OCI-LY1 (cell line): ENCODE measurements at regions not wholly inside any gene's neighbourhood (a gene's known extent, or its start where the extent isn't known, plus 50 kb on each side); places are given as distances from the start of the nearest gene placed in this dataset.

ENCODE experiments used
- H2AFZ ChIP-seq: fragments of 200-600 bp; sonication (generic), shearing (Covaris generic); 2 replicates; pipeline ENCODE4 v1.6.0; 2014; ENCODE audit warnings: antibody characterized with exemption, mild to moderate bottlenecking, low read length
- H3F3A ChIP-seq: fragments of 200-600 bp; sonication (generic), shearing (Covaris generic); 2 replicates; pipeline ENCODE4 v1.6.0; 2014; ENCODE audit warnings: mild to moderate bottlenecking, antibody characterized with exemption, low read length, moderate library complexity; ENCODE audit not compliant: insufficient read depth
- H3K27ac ChIP-seq: fragments of 200-600 bp; sonication (generic); 2 replicates; pipeline ENCODE4 v1.5.1; 2014; ENCODE audit warnings: low read length, mixed run types, mild to moderate bottlenecking, low read depth; ENCODE audit not compliant: poor library complexity, severe bottlenecking
- H3K27me3 ChIP-seq: fragments of 200-600 bp; sonication (generic); 2 replicates; pipeline ENCODE4 v1.6.0; 2014; ENCODE audit warnings: antibody characterized with exemption, mild to moderate bottlenecking, low read length, moderate library complexity; ENCODE audit not compliant: insufficient read depth
- H3K36me3 ChIP-seq: fragments of 200-600 bp; sonication (generic); 2 replicates; pipeline ENCODE4 v1.6.1; 2014; ENCODE audit warnings: mild to moderate bottlenecking, antibody characterized with exemption, low read length, moderate library complexity, mixed read lengths; ENCODE audit not compliant: insufficient read depth
- H3K4me1 ChIP-seq: fragments of 200-600 bp; sonication (generic); 2 replicates; pipeline ENCODE4 v1.5.1; 2014; ENCODE audit warnings: mild to moderate bottlenecking, low read length, moderate library complexity; ENCODE audit not compliant: insufficient read depth, severe bottlenecking
- H3K4me2 ChIP-seq: fragments of 200-600 bp; sonication (generic), shearing (Covaris generic); 2 replicates; pipeline ENCODE4 v1.6.1; 2014; ENCODE audit warnings: low read length
- H3K4me3 ChIP-seq: fragments of 200-600 bp; sonication (generic); 2 replicates; pipeline ENCODE4 v1.5.1; 2014; ENCODE audit warnings: low read length, low read depth, mild to moderate bottlenecking, mixed read lengths; ENCODE audit not compliant: poor library complexity, severe bottlenecking
- H3K79me2 ChIP-seq: fragments of 200-600 bp; shearing (Covaris generic); 2 replicates; pipeline ENCODE4 v1.6.1; 2016; ENCODE audit warnings: mixed run types, low read length, mixed read lengths; ENCODE audit not compliant: insufficient read depth
- H3K9ac ChIP-seq: fragments of 200-600 bp; sonication (generic), shearing (Covaris generic); 2 replicates; pipeline ENCODE4 v1.6.1; 2014; ENCODE audit warnings: mild to moderate bottlenecking, low read length, mixed read lengths
- H3K9me2 ChIP-seq: fragments of 200-600 bp; sonication (generic), shearing (Covaris generic); 2 replicates; pipeline ENCODE4 v1.6.1; 2014; ENCODE audit warnings: low read depth, mild to moderate bottlenecking, low read length, mixed read lengths
- H3K9me3 ChIP-seq: fragments of 200-600 bp; shearing (Covaris generic); 2 replicates; pipeline ENCODE4 v1.6.1; 2014; ENCODE audit warnings: low read length, mixed read lengths
- H4K20me1 ChIP-seq: fragments of 200-600 bp; sonication (generic), shearing (Covaris generic); 2 replicates; pipeline ENCODE4 v1.6.0; 2016; ENCODE audit warnings: mild to moderate bottlenecking, low read length; ENCODE audit not compliant: insufficient read depth
- CTCF ChIP-seq: fragments of 200-600 bp; sonication (generic), shearing (Covaris generic); IDR thresholded peaks from 2 replicates; pipeline ENCODE4 v1.5.1; 2017; ENCODE audit warnings: mild to moderate bottlenecking, antibody characterized with exemption, low read length, moderate library complexity, mixed read lengths
- EZH2 ChIP-seq: fragments of 200-600 bp; sonication (generic), shearing (Covaris generic); IDR thresholded peaks from 2 replicates; pipeline ENCODE4 v1.8.0; 2017; ENCODE audit warnings: borderline replicate concordance, mixed run types, mild to moderate bottlenecking, antibody characterized with exemption, low read length, moderate library complexity, mixed read lengths

GRCh38 chr3:166243511-166243910 lies 406.3 kb upstream of the BCHE start:
- H3K27ac ChIP-seq, result no peak overlapping the region
- no peaks in the 10 kb centered on the region for H3K9me3 ChIP-seq
- H2AFZ ChIP-seq, result no peak overlapping the region
- no peaks in the 10 kb centered on the region for H3F3A ChIP-seq
- H3K79me2 ChIP-seq, result no peaks in the 10 kb centered on the region
- H3K9ac ChIP-seq, result no peak overlapping the region
- no peak overlapping the region for H3K4me2 ChIP-seq
- no peak for TF ChIP-seq CTCF
- TF ChIP-seq EZH2, result no peak
- no peaks in the 10 kb centered on the region for H3K36me3 ChIP-seq
- no peaks in the 10 kb centered on the region for H3K9me2 ChIP-seq
- H3K27me3 ChIP-seq, result no peaks in the 10 kb centered on the region
- H3K4me3 ChIP-seq, result no peak overlapping the region
- no peaks in the 10 kb centered on the region for H3K4me1 ChIP-seq
- no peaks in the 10 kb centered on the region; the same call in 1 of the 2 replicates for H4K20me1 ChIP-seq

GRCh38 chr3:166223120-166223519 lies 385.9 kb upstream of the BCHE start:
- no peak overlapping the region for H3K9ac ChIP-seq
- H3K9me2 ChIP-seq, result no peaks in the 10 kb centered on the region
- no peaks in the 10 kb centered on the region for H3K9me3 ChIP-seq
- H3K4me2 ChIP-seq, result no peak overlapping the region
- no peaks in the 10 kb centered on the region for H3K36me3 ChIP-seq
- no peak overlapping the region for H2AFZ ChIP-seq
- H3F3A ChIP-seq, result no peaks in the 10 kb centered on the region
- H3K79me2 ChIP-seq, result no peaks in the 10 kb centered on the region
- no peaks in the 10 kb centered on the region for H3K27me3 ChIP-seq
- H4K20me1 ChIP-seq, result no peaks in the 10 kb centered on the region
- no peak for TF ChIP-seq CTCF
- no peak for TF ChIP-seq EZH2
- H3K4me3 ChIP-seq, result no peak overlapping the region
- no peak overlapping the region for H3K27ac ChIP-seq
- H3K4me1 ChIP-seq, result no peaks in the 10 kb centered on the region

GRCh38 chr3:166211451-166211850 lies 374.2 kb upstream of the BCHE start:
- Histone ChIP-seq H3K4me1 (no peaks in the 10 kb centered on the region), H2AFZ (no peak overlapping the region), H3K27me3 (no peaks in the 10 kb centered on the region), H3K36me3 (no peaks in the 10 kb centered on the region), H4K20me1 (no peaks in the 10 kb centered on the region), H3K27ac (no peak overlapping the region), H3K4me3 (no peak overlapping the region), H3K4me2 (no peak overlapping the region), H3K79me2 (no peaks in the 10 kb centered on the region), H3F3A (no peaks in the 10 kb centered on the region), H3K9ac (no peak overlapping the region), H3K9me3 (no peaks in the 10 kb centered on the region), H3K9me2 (no peaks in the 10 kb centered on the region)
- TF ChIP-seq EZH2 (no peak), CTCF (no peak)
